NOMO-1 treated with dmso at 0.1 percent for 144 hours (cell line): ENCODE measurements at regions not wholly inside any gene's neighbourhood (a gene's known extent, or its start where the extent isn't known, plus 50 kb on each side); places are given as distances from the start of the nearest gene placed in this dataset.

Experiments
- DNase-seq: peaks from one replicate; lab custom pipeline; 2025; ENCODE audit not compliant: unreplicated experiment; lab: John Stamatoyannopoulos, UW

DNA sequence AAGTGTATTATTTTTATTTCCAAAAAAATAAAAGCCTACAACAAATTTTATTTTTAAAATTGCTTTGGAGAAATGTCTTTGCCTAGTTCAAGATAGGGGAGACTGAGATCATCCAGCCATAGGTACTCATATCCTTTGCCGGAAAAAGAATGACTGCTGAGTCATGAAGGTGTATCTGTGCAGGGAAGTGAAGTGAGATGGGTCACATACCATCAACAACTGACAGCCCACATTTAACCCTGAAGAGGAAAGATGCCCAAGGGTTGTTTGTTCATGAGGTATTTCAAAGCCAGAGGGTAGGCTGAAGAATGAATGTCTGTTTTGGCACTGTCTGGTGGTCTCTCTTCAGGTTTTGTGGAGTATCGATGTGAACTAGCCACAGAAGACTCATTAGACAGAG, 106.7 kb upstream of the TTC29 start:
- no peak for DNase-seq

DNA sequence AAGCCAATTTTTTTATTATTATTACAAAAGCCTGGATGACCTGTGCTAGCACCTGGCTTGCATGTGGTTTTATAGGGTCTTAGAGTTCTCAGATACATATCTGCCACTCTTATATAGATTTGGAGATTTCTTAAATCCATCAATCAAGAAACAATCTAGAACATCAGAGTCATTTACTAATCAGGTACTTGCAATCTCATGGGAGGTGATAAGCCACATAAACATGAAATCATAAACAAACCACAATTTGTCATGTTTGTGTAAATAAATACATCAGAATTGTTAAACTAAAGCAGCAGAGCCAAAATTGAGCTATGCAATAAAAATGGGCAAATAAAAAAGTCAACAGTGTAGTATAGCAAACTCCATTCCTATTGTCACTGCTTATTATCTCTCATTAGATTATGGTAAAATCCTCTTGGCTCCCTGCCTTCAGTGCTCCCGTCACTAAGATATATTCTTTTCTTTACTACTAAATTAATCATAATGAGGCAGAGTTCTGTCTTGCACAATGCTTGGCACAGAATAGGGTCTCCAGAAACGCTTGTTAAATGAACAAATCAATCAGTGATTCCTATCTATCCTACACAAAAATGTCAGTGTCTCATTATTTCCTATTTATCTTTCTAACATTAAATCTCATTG, 108.7 kb upstream of the TTC29 start:
- DNase-seq: no peak

DNA sequence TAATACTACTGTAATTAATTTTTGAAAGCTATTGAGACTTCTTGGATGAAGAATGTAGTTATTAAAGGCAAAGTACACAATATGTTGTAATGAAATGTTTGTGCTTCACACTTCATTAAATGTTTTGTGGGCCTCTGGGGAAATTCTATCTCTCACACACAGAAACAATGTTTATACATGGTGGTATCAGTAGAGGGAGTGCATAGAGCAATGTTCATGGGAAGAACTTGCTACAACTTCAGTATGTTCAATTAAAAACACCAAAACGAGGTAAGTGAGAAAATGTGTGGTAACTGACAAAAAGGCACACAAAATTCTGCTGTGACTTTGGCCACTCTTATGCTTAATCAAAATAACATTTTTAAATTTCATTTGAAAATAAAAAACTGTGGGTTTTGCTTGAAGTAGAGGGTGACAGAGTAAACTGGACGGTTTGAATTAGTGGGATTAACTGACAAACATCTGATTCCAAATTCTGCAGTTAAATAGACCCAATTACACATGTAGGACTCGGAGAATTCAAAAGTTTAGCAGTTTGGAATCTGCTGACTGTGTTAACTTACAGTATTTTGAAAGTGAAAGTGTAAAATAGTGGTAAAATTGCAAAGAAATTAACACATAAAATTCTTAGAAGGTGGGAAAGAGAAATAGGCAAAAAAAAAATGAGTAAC, 111.4 kb upstream of the TTC29 start:
- DNase-seq: no peak

DNA sequence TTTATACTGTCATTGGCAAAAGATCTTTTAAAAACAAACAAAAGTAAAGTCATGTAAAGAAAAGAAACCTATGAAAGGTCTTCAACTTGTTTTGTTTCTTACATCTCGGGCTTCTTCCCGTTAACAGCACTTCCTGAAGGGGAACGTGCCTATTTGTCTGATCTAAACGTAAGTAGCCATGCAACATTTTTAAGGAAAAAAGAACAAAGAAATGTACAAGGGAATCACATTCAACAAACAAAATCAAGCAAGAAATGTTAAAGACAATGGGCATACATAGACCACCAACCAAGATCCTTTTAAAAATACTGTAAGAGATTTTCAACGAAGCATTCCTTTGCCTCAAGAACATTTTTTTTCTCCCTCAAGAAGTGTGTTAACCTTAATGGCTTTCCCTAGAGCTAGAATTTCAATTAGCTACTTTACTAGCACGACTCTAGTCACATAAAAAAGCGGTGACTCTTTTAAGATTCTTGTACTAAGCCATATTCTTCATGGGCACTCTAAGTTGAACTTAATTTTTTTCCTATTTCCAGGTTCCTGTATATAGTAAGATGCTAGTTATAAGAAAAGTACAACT, 112.0 kb upstream of the TTC29 start:
- no peak for DNase-seq

DNA sequence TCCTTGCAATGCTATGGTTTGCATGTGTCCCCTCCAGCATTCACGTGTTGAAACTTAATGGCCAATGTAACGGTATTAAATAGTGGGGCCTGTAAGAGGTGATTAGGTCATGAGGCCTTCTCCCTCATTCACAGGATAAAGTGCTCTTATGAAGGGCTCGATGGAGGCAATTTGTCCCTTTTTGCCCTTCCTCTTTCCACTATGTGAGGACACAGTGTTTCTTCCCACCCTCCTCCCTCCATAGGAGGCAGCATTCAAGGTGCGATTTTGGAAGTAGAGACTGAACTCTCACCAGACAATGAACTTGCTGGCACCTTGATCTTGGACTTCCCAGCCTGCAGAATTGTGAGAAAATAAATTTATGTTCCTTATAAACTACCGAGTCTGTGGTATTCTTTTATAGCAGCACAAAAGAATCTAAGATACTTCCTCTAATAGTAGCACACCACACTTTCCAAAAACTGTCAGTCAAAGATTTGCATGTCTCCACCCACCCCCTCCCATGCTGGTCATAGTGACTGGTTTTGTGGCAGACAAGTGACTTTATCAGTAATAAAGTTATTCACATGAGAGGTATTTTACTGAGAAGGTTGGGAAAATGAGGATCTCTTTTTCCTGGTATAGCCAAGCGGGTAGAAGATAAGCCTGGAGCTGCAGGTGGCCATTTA, 113.5 kb upstream of the TTC29 start:
- no peak for DNase-seq

DNA sequence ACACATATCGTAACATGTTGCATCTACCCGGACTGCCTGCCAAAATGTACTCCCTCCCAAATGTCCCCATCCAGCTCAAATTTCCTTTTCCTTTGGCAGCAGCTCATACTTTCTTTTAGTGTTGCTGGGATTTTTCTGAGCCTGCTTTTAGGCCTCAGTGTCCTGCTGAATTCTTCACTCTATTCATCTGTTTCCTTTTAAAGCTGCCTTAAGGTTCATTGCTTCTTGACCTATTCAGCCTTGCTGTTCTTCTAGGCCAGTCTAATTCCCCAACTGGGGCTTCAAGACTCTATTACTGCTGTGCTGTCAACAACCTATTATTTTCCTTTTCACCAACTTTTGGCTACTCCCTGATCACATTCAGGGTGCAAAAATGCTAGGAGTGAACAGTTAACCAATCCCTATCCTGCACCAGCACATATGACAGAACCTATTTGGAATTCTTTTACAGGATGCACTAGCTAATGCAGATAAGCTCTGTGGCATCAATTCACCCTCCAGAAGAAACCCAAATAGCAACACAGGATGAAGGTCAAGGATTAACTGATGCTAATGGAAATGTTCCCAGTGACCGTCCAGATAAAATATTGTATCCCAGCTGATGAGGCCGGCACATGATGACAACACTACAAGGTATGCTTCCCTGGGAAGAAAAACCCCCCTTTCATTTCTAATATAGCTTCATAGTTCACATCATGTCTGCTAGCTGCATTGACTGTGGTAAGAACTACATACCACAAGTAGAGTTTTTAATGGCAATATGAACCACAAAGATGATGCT, 114.7 kb upstream of the TTC29 start:
- DNase-seq: no peak

DNA sequence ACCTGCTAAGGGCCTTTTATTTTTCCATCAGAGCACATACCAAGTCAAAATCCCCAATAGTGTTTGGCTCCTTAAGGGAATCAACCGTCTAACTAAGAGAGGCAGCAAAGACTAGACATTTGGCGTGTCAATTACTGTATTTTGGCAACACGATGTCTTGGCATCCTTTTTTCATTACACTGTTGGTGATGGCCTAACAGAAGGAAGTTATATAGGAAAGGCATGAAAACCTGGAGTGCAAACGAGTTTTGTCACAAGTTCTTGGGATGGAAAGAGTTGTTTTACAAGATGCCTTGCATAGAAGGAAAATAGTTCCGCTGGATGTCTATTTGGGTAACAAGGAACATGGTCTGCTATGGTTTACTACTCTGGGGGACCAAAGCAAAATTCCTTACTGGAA, 119.2 kb upstream of the TTC29 start:
- no peak for DNase-seq

DNA sequence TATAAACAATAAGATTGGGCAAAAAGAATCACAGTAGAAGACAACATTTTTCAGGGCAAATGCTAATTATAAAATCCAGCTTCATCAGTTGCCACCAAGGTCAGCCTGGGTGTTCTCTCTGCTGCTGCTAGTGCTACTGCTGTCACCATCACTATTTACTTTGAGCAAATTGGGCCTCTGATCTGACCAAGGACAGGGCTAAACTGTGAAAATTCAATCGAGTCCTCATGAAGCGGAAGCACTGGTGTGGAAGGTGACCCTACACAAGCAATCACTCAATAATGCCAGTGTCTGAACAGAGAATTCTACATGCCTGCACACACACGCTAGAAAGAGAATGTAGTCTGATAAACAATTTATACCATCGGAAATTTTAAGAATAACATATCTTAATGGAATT, 122.9 kb upstream of the TTC29 start:
- no peak for DNase-seq

DNA sequence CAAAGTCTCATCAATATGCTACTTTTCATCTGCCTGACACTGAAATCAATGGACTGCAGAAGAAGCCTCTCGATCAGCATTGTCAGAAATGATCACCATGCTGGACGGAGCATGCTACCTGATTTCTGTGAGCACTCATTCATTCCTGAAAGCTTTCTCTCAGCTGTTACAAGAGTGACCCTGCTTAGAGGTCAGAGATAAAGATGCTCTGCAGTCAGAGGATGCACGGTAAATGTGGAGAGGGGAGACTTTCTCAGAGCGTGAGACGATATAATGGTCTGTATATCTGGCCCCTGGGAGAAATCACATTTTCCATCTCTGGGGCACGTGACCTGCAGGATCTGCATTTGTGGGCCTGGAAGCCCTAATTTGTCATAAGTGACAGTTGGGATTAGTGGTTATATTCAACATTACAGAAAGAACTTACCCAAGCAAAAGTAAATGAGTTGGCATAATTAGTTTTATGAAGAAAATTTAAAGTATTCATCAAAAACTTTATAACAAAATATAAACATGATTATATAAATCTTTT, 125.6 kb upstream of the TTC29 start:
- DNase-seq: no peak

DNA sequence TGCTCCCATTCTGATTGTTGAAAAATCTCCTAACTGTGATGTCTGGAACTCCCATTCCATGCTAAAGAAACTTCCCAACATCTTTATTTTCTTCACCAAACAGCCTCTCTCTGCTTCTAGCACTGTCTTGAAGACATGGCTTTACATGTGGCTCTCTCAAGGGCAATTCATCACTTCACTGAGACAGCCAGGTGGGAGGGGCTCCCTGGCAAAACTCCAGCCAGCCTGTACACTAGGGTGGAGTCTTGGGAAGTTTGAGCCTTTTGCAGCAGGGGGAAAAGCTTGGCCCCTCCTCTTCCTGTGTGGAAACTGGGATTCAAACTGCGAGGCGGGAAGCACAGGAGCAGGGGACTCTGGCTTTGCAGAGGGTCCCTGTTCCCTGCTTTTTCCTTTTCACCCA, 130.5 kb upstream of the TTC29 start:
- no peak for DNase-seq

DNA sequence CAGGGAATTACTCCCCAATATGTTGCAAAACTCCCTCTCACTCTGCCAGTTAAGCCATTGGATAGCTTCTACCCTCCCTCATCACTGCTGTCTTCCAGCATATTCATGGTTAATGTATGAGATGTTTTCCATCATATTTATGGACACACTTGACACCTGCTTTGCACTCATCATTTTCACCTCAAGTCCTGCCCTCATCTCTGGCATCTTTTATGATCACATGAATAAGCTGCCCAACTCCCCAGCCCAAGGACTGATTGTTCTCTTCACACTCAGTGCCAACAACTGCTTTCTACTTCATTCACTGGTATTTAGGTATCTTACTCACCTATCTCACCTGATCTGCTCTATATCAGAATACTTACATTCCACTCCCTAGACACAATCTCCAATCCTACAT, 131.1 kb upstream of the TTC29 start:
- no peak for DNase-seq

DNA sequence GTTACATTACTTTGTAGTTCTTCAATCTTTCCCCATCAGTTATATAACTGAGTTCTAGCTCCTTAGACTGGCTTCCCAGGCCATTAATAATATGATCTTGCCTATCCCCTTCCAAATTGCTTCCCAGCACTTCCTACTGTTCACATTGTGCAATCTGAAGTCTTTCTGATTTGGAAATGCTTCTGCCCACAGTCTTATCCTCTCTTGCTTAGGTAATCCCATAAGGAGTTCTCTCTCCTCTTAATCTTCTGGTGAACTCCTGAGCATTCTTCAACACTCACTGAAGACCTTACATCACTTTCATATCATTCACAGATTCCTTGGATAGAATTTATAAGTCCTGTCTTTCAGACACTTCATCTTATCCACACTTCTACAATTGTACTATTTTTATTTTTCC, 132.7 kb upstream of the TTC29 start:
- no peak for DNase-seq

DNA sequence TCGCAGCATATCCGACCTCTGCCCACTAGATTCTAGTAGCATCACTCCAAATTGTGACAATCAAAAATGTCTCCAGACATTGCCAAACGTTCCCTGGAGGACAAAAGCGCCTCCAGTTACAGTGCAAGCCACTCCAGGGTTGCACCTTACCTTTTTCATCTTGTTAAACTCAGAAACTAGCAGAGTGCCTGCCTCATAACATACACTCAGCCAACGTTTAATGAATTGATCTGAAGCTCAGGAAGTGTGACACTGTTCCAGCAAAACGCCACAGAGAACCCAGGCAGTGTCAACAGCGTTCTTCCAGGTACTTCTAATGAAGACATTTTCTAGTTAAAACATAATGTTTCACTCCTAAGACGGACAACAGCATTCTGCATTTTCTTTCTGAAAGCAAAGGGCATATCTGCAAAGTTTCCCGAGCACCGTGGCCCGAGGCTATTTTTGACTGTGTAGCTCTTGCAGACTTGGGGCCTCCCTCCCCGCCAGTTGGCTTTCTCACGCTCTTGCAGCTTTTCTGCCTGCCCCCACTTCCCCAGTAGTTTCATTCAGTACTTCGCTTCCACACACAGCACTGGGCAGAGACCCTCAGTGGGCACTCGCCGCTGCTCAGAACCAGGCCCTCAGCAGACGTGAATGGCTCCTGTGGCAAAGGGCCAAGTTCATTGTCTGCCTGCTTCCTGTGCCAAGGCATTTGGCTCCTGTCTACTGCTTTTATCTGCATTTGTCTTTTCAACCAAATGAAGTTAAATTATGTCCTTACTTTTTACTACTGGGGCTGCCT, 133.4 kb upstream of the TTC29 start:
- no peak for DNase-seq

DNA sequence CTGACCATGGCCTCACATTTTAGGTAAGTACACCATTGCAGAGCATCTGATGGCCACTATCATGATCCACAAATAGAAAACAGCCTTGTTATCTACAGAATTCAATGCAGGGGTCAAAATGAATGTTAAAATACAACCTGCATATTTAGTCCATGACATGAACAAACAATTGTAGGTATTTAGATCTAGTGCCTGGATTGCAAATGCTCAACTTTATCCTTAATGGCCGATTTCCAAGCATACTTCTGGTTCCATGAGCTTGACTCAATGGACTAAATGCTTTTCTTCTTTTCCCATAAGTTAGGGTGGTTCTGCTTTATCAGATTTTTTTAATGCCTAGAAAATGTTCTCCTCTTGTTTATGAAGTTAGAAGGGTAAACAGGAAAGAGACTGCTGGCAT, 139.2 kb upstream of the TTC29 start:
- no peak for DNase-seq

DNA sequence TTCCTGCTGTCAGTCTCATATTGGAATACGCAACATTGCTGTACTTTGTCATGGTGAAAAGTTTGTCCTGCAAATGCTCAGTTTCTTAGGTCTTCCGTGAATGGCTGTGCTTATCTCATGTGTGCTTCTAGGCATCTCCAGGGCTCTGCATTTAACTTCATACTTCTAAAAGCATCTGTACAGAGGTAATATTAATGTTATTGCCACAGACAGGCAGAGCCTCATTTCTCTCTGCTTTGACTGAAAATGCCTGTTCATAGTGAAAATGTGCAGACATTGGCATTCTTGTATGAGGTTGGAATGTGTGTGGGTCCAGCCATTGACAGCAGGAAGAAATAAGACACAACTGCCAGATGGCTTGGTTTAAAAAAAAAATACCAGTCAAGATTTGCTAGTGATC, 140.1 kb upstream of the TTC29 start:
- DNase-seq: no peak

DNA sequence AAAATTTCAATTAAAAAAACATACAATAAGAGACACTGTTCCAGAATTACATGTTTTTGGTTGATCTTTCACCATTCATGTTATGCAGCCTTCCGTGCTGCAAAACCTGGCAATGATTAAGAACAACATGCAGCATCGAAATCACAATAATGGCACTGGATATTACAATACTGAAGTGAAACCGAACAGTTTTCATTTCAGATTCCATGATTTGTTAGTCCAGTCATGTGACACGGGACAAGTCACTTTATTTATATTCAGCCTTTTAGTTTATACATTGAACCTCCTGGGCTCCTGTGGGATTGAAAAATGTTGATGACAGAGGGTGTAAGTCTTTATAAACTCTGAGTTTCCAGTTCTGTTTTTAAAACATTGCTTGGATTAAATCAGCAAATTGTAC, 142.5 kb upstream of the TTC29 start:
- DNase-seq: no peak

DNA sequence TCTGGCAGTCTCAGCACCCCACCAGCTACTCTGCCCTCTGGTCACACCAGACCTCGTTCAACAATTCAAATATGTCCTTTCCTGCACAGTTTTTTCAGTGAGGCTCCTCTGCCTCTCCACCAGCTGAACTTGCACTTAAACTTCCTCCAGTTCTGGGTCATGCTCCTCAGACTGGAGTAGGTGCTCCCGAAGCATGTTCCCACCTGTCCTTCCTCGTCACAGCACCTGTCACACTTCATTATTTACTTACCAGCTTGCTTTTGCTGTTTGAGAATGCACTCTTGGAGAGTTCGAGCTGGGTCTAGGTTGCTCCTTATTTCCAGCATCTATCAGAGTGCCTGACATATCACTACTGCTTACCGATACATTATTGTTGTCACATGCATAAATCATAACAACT, 144.8 kb upstream of the TTC29 start:
- DNase-seq: no peak

DNA sequence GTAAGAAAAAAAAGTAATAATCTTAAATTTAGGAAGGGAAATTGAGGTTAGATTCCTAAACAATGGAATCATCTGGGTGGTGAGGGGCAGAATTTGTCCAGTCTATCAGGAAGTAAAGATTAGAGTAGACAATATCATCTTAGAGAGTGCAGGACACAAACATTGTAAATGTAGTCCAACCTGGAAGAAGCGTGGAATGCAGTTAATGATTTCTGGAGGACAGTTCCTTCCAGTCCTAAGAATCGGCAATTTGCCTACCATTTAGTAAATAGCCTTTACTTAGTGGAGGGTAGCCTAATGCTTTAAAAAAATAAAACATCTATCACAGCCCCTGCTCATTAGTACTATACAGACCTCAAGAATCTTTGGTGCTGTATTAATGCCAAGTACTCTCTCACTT, 147.5 kb upstream of the TTC29 start:
- DNase-seq: no peak

DNA sequence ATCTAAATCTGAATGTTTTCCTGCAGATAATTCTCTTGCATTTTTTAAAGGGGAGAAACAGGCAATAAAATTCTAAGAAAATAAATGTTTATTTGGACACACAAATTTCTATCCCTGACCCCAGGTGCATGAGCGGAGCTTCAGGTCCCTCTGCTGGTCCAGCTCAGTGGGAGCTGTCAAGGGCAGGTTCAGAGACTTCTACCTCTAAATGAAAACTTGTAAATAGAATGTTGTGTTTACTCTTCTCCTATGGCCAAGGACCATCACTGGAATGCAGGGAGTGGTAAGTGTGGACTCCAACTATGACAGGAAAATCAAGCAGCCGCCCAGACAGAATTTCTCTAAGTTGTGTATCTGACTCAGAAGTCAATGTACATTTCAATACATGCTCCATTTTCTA, 148.6 kb upstream of the TTC29 start:
- no peak for DNase-seq
